Naive B cell (primary cell): ENCODE measurements at regions not wholly inside any gene's neighbourhood (a gene's known extent, or its start where the extent isn't known, plus 50 kb on each side); places are given as distances from the start of the nearest gene placed in this dataset.
"Not testable (repeated sequence)": the region's sequence is repeated elsewhere in the genome, so short reads cannot be mapped to it uniquely, and the experiment has no call there.

Source experiments
- ATAC-seq, 2 donors: fragments of 150-1000 bp; cut with Tn5 transposase; 2 replicates each; pipeline ENCODE4 v1.10.0; 2021; ENCODE audit warnings: low read depth in 2 of 2, mild to moderate bottlenecking in 2 of 2, moderate library complexity in 2 of 2
- DNase-seq: peaks from one replicate; pipeline ENCODE4 v3.0.0; 2022
- H3K27ac Mint-ChIP-seq, 6 donors: one replicate each; pipeline ENCODE4 v1.8.0; 2020 to 2022; ENCODE audit warnings: mild to moderate bottlenecking in 6 of 6, mixed read lengths in 6 of 6, moderate library complexity in 5 of 6, inconsistent platforms in 2 of 6
- H3K27me3 Mint-ChIP-seq, 3 donors: one replicate each; pipeline ENCODE4 v1.8.0; 2021 to 2022; ENCODE audit warnings: mixed read lengths in 3 of 3, mild to moderate bottlenecking in 1 of 3
- H3K36me3 Mint-ChIP-seq, 2 donors: one replicate each; pipeline ENCODE4 v1.8.0; 2020 to 2022; ENCODE audit warnings: mixed read lengths in 2 of 2, inconsistent platforms in 1 of 2, mild to moderate bottlenecking in 1 of 2
- H3K4me1 Mint-ChIP-seq, 3 donors: one replicate each; pipeline ENCODE4 v1.8.0; 2020 to 2022; ENCODE audit warnings: mixed read lengths in 3 of 3, inconsistent platforms in 1 of 3, mild to moderate bottlenecking in 1 of 3, moderate library complexity in 1 of 3
- H3K4me3 Mint-ChIP-seq, 8 donors: one replicate each; pipeline ENCODE4 v1.8.0; 2020 to 2022; ENCODE audit warnings: mild to moderate bottlenecking in 8 of 8, mixed read lengths in 8 of 8, moderate library complexity in 8 of 8, inconsistent platforms in 2 of 8
- H3K9me3 Mint-ChIP-seq, 7 donors: one replicate each; pipeline ENCODE4 v1.8.0; 2020 to 2022; ENCODE audit warnings: mixed read lengths in 7 of 7, mild to moderate bottlenecking in 5 of 7, inconsistent platforms in 2 of 7, moderate library complexity in 1 of 7

DNA sequence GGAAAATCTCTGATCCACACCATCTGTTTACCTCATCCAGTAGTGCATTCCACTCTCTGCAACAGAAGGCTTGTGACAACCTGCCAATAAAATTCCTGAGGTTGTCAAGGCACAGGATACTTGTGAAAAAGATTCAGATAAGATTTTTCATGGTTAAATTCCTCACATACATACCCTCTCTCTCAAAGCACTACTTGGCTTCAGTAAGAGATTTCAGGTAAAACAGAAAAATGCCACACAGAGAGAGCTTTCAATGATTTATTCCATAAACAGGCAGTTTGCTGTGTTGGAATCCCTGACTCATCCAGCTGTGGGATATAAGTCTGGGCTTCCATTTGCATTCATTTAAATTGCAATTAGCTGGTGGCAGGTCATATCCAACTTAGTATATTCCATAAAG, 99.7 kb upstream of the CAV2 start:
- H3K27ac Mint-ChIP-seq = no peak overlapping the region
- peaks cover 9 to 20% (median 16%) of the 10 kb centered on the region in 3 donors for H3K27me3 Mint-ChIP-seq
- H3K36me3 Mint-ChIP-seq = no peaks in the 10 kb centered on the region
- no peak for ATAC-seq
- H3K4me1 Mint-ChIP-seq = no peaks in the 10 kb centered on the region
- peaks cover 0 to 20% (median 10%) of the 10 kb centered on the region in 7 donors for H3K9me3 Mint-ChIP-seq
- no peak for DNase-seq
- H3K4me3 Mint-ChIP-seq = no peak overlapping the region

DNA sequence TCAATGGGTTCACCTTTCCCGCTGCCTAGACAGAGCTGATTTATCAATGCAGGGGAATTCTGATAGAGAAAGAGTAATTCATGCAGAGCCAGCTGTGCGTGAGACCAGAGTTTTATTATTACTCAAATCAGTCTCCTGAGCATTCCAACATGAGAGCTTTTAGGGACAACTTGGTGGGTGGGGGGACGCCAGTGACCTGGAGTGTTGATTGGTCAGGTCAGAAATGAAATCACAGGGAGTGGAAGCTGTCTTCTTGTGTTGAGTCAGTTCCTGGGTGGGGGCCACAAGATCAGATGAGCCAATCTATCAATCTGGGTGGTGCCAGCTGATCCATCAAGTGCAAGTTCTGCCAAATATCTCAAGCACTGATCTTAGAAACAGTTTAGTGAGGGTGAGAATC, 99.0 kb upstream of the CAV2 start:
- ATAC-seq (no peak), DNase-seq (no peak)
- Mint-ChIP-seq H3K4me3 (no peak overlapping the region), H3K36me3 (no peaks in the 10 kb centered on the region), H3K9me3 (peaks cover 0 to 20% (median 10%) of the 10 kb centered on the region in 7 donors), H3K27me3 (peaks cover 16% of the 10 kb centered on the region in 3 donors), H3K27ac (no peak overlapping the region), H3K4me1 (no peaks in the 10 kb centered on the region)

GRCh38 chr7:116401711-116402110, 97.8 kb upstream of the CAV2 start:
- Mint-ChIP-seq H3K4me1 (no peaks in the 10 kb centered on the region), H3K27ac (no peak overlapping the region), H3K4me3 (no peak overlapping the region), H3K36me3 (no peaks in the 10 kb centered on the region), H3K27me3 (peaks cover 16% of the 10 kb centered on the region in 3 donors), H3K9me3 (peaks cover 0 to 20% (median 10%) of the 10 kb centered on the region in 7 donors)
- no peak for ATAC-seq
- no peak for DNase-seq

GRCh38 chr7:116403265-116403664, 96.3 kb upstream of the CAV2 start:
- Mint-ChIP-seq H3K36me3 (no peaks in the 10 kb centered on the region), H3K27ac (no peak overlapping the region), H3K4me1 (no peaks in the 10 kb centered on the region), H3K9me3 (peaks cover 0 to 8% (median 3%) of the 10 kb centered on the region in 7 donors), H3K4me3 (no peak overlapping the region), H3K27me3 (peaks cover 16 to 19% (median 16%) of the 10 kb centered on the region in 3 donors)
- DNase-seq (no peak), ATAC-seq (no peak)

- H3K27ac Mint-ChIP-seq = no peak overlapping the region
- no peaks in the 10 kb centered on the region for H3K4me1 Mint-ChIP-seq
Observed at GRCh38 chr7:116404389-116404788, 95.1 kb upstream of the CAV2 start.

GRCh38 chr7:116405810-116406209, 93.7 kb upstream of the CAV2 start:
- DNase-seq (no peak), ATAC-seq (no peak)
- no peak overlapping the region for H3K4me3 Mint-ChIP-seq
- H3K27ac Mint-ChIP-seq = no peak overlapping the region
- no peaks in the 10 kb centered on the region for H3K4me1 Mint-ChIP-seq
- H3K27me3 Mint-ChIP-seq = peaks cover 10 to 23% (median 17%) of the 10 kb centered on the region in 3 donors
- H3K9me3 Mint-ChIP-seq = peaks cover 0 to 4% (median 0%) of the 10 kb centered on the region in 7 donors
- H3K36me3 Mint-ChIP-seq = peaks cover 0 to 7% of the 10 kb centered on the region in 2 donors

More at GRCh38 chr7:116404389-116404788, 95.1 kb upstream of the CAV2 start:
- DNase-seq = no peak
- Mint-ChIP-seq H3K27me3 (peaks cover 16 to 17% (median 16%) of the 10 kb centered on the region in 3 donors), H3K36me3 (no peaks in the 10 kb centered on the region), H3K9me3 (no peaks in the 10 kb centered on the region), H3K4me3 (no peak overlapping the region)
- ATAC-seq = no peak

GRCh38 chr7:116407165-116407564, 92.4 kb upstream of the CAV2 start:
- no peaks in the 10 kb centered on the region for H3K4me1 Mint-ChIP-seq
- DNase-seq = no peak
- H3K4me3 Mint-ChIP-seq = no peak overlapping the region
- H3K27me3 Mint-ChIP-seq = peaks cover 10 to 20% (median 17%) of the 10 kb centered on the region in 3 donors
- H3K36me3 Mint-ChIP-seq = peaks cover 0 to 7% of the 10 kb centered on the region in 2 donors
- ATAC-seq = no peak
- no peak overlapping the region for H3K27ac Mint-ChIP-seq
- peaks cover 0 to 4% (median 0%) of the 10 kb centered on the region in 7 donors for H3K9me3 Mint-ChIP-seq

- no peak overlapping the region for H3K4me3 Mint-ChIP-seq
- ATAC-seq (no peak), DNase-seq (no peak)
- H3K4me1 Mint-ChIP-seq = no peaks in the 10 kb centered on the region
- H3K36me3 Mint-ChIP-seq = peaks cover 0 to 7% of the 10 kb centered on the region in 2 donors
- H3K27ac Mint-ChIP-seq = no peak overlapping the region
- H3K9me3 Mint-ChIP-seq = peaks cover 0 to 4% (median 0%) of the 10 kb centered on the region in 7 donors
- H3K27me3 Mint-ChIP-seq = peaks cover 10 to 14% (median 10%) of the 10 kb centered on the region in 3 donors
Observed at GRCh38 chr7:116408166-116408565, 91.4 kb upstream of the CAV2 start.

DNA sequence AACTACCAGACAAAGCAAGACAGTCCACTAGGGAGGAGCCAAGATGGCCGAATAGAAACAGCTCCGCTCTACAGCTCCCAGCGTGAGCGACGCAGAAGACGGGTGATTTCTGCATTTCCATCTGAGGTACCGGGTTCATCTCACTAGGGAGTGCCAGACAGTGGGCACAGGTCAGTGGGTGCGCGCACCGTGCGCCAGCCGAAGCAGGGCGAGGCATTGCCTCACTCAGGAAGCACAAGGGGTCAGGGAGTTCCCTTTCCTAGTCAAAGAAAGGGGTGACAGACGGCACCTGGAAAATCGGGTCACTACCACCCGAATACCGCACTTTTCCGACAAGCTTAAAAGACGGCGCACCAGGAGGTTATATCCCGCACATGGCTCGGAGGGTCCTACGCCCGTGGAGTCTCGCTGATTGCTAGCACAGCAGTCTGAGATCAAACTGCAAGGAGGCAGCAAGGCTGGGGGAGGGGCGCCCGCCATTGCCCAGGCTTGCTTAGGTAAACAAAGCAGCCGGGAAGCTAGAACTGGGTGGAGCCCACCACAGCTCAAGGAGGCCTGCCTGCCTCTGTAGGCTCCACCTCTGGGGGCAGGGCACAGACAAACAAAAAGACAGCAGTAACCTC, 90.6 kb upstream of the CAV2 start:
- H3K9me3 Mint-ChIP-seq, H3K4me1 Mint-ChIP-seq: not testable (repeated sequence)
- H3K27me3 Mint-ChIP-seq = peaks cover 8 to 11% (median 10%) of the 10 kb centered on the region in 3 donors

DNA sequence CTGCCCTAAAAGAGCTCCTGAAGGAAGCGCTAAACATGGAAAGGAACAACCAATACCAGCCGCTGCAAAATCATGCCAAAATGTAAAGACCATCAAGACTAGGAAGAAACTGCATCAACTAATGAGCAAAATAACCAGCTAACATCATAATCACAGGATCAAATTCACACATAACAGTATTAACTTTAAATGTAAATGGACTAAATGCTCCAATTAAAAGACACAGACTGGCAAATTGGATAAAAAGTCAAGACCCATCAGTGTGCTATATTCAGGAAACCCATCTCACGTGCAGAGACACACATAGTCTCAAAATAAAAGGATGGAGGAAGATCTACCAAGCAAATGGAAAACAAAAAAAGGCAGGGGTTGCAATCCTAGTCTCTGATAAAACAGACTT, 88.8 kb upstream of the CAV2 start:
- not testable (repeated sequence) for H3K4me1 Mint-ChIP-seq, H3K9me3 Mint-ChIP-seq, H3K4me3 Mint-ChIP-seq, DNase-seq, H3K36me3 Mint-ChIP-seq, ATAC-seq, H3K27me3 Mint-ChIP-seq, H3K27ac Mint-ChIP-seq

More for the DNA sequence above, 90.6 kb upstream of the CAV2 start:
- not testable (repeated sequence) for H3K4me3 Mint-ChIP-seq, H3K36me3 Mint-ChIP-seq, ATAC-seq, H3K27ac Mint-ChIP-seq, DNase-seq

- H3K36me3 Mint-ChIP-seq = no peaks in the 10 kb centered on the region
- DNase-seq (no peak), ATAC-seq (no peak)
- no peak overlapping the region for H3K4me3 Mint-ChIP-seq
- H3K9me3 Mint-ChIP-seq = no peaks in the 10 kb centered on the region
- H3K27ac Mint-ChIP-seq = peak overlapping the region in 1 of 6 donors; percentile 70
- peaks cover 0 to 11% (median 7%) of the 10 kb centered on the region in 3 donors for H3K27me3 Mint-ChIP-seq
- no peaks in the 10 kb centered on the region for H3K4me1 Mint-ChIP-seq
Observed at GRCh38 chr7:116417593-116418345, 81.8 kb upstream of the CAV2 start.

DNA sequence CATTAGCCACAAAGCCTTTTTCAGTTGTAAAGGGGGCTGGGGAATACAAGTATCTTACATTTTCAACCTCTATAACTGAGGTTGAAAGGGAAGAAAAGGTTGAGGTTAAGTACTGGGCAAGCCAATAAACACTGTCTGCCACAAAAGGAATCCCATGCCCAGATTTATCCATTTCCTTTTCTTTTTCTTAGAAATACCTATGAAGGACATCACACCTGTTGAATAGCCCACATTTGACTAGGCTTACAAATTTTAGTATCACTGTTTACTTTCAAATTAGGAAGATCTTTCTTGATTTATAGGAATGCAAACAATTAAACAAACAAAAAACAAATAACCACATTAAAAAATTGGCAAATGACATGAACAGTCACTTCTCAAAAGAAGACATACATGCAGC, 81.0 kb upstream of the CAV2 start:
- no peak for ATAC-seq
- no peak overlapping the region for H3K27ac Mint-ChIP-seq
- no peak overlapping the region for H3K4me3 Mint-ChIP-seq
- H3K36me3 Mint-ChIP-seq = no peaks in the 10 kb centered on the region
- H3K9me3 Mint-ChIP-seq = no peaks in the 10 kb centered on the region
- DNase-seq = no peak
- H3K4me1 Mint-ChIP-seq = no peaks in the 10 kb centered on the region
- H3K27me3 Mint-ChIP-seq = peaks cover 0 to 11% (median 7%) of the 10 kb centered on the region in 3 donors

GRCh38 chr7:116420003-116420402, 79.5 kb upstream of the CAV2 start:
- H3K36me3 Mint-ChIP-seq = no peaks in the 10 kb centered on the region
- no peak for ATAC-seq
- no peak for DNase-seq
- no peaks in the 10 kb centered on the region for H3K9me3 Mint-ChIP-seq
- H3K4me3 Mint-ChIP-seq = no peak overlapping the region
- H3K27me3 Mint-ChIP-seq = peaks cover 0 to 11% (median 7%) of the 10 kb centered on the region in 3 donors
- no peaks in the 10 kb centered on the region for H3K4me1 Mint-ChIP-seq
- H3K27ac Mint-ChIP-seq = no peak overlapping the region

GRCh38 chr7:116421298-116421697, 78.2 kb upstream of the CAV2 start:
- H3K4me3 Mint-ChIP-seq = no peak overlapping the region
- ATAC-seq (no peak), DNase-seq (no peak)
- no peaks in the 10 kb centered on the region for H3K9me3 Mint-ChIP-seq
- H3K27ac Mint-ChIP-seq = no peak overlapping the region
- H3K27me3 Mint-ChIP-seq = peaks cover 0 to 11% (median 7%) of the 10 kb centered on the region in 3 donors
- H3K4me1 Mint-ChIP-seq = no peaks in the 10 kb centered on the region
- no peaks in the 10 kb centered on the region for H3K36me3 Mint-ChIP-seq
